GM12878 (cell line): ENCODE measurements at regions not wholly inside any gene's neighbourhood (a gene's known extent, or its start where the extent isn't known, plus 50 kb on each side); places are given as distances from the start of the nearest gene placed in this dataset.

Source experiments
- ATAC-seq: fragments of 200-7000 bp; cut with Tn5 transposase; 3 replicates; pipeline ENCODE4 v1.9.1; 2020; ENCODE audit warnings: mild to moderate bottlenecking, moderate library complexity
- BruUV-seq: library from RNA; stranded (reverse); fragments of 400-500 nt; replicated peaks from 2 replicates; lab custom pipeline; 2021; lab: Mats Ljungman, UMichigan
- CTCF ChIA-PET: fragments of 300-600 bp; sonication (Branson Sonifier 250); formaldehyde crosslinking; extraction: SDS; loops from one replicate; lab custom pipeline; 2021; ENCODE audit warnings: inconsistent platforms; lab: Yijun Ruan, JAX
- POLR2A ChIA-PET: fragments of 350-600 bp; formaldehyde crosslinking; extraction: SDS; loops from one replicate; lab custom pipeline; 2021; ENCODE audit warnings: inconsistent platforms; lab: Charles Lee
- RAD21 ChIA-PET: fragments of 300-600 bp; sonication (Branson Sonifier 250); formaldehyde crosslinking; loops from one replicate; lab custom pipeline; 2023; ENCODE audit warnings: antibody characterized with exemption; ENCODE audit not compliant: unreplicated experiment; lab: Charles Lee
- SMC1A ChIA-PET: fragments of 300-600 bp; sonication (Branson Sonifier 250); formaldehyde crosslinking; loops from one replicate; lab custom pipeline; 2023; ENCODE audit not compliant: unreplicated experiment, uncharacterized antibody; lab: Charles Lee
- DNase-seq: peaks from one replicate; pipeline ENCODE4 v3.0.0-alpha.2; 2011; ENCODE audit warnings: low read depth, low spot score
- FAIRE-seq: peaks from 3 replicates; lab custom pipeline; 2011; peaks lifted over from hg19 to GRCh38; lab: Jason Lieb, UNC
- H2AFZ ChIP-seq: 2 replicates; pipeline ENCODE4 v1.6.0; 2011; ENCODE audit warnings: low read depth, low read length, control low read depth; ENCODE audit not compliant: control insufficient read depth
- H3K27ac ChIP-seq: 2 replicates; pipeline ENCODE4 v1.5.1; 2011; ENCODE audit warnings: control low read depth; ENCODE audit not compliant: control insufficient read depth, insufficient read depth
- H3K27me3 ChIP-seq, 2 experiments: replicated peaks in 1 of 2; 2 replicates each; pipeline versions ENCODE4 v1.6.0 to v1.6.1; 2011; ENCODE audit warnings: low read length in 1 of 2; ENCODE audit not compliant: control insufficient read depth in 2 of 2, insufficient read depth in 2 of 2
- H3K36me3 ChIP-seq, 2 experiments: 2 replicates each; pipeline ENCODE4 v1.5.1; 2011; ENCODE audit warnings: low read length in 1 of 2; ENCODE audit not compliant: control insufficient read depth in 2 of 2, insufficient read depth in 2 of 2
- H3K4me1 ChIP-seq: 2 replicates; pipeline ENCODE4 v1.6.1; 2011; ENCODE audit warnings: mild to moderate bottlenecking, low read length, moderate library complexity, mixed read lengths; ENCODE audit not compliant: control insufficient read depth, insufficient read depth
- H3K4me2 ChIP-seq: 2 replicates; pipeline ENCODE4 v1.6.0; 2011; ENCODE audit warnings: control low read depth; ENCODE audit not compliant: control insufficient read depth, insufficient read depth
- H3K4me3 ChIP-seq: fragments of 200-600 bp; sonication (generic); 2 replicates; pipeline ENCODE4 v1.5.1; 2016
- H3K79me2 ChIP-seq: 2 replicates; pipeline ENCODE4 v1.6.0; 2011; ENCODE audit warnings: low read length; ENCODE audit not compliant: control insufficient read depth, insufficient read depth
- H3K9ac ChIP-seq: 2 replicates; pipeline ENCODE4 v1.8.0; 2011; ENCODE audit warnings: low read length, control low read depth, mixed read lengths; ENCODE audit not compliant: control insufficient read depth, insufficient read depth
- H3K9me3 ChIP-seq: replicated peaks from 3 replicates; pipeline ENCODE4 v1.5.1; 2011; ENCODE audit warnings: mild to moderate bottlenecking, low read length; ENCODE audit not compliant: control insufficient read depth, insufficient read depth
- H4K20me1 ChIP-seq: 2 replicates; pipeline ENCODE4 v1.6.0; 2011; ENCODE audit not compliant: control insufficient read depth, insufficient read depth
- BCL11A ChIP-seq: IDR thresholded peaks from 2 replicates; pipeline ENCODE4 v1.6.1; 2011; ENCODE audit warnings: low read depth, low read length
- BRCA1 ChIP-seq: IDR thresholded peaks from 2 replicates; pipeline ENCODE4 v1.6.1; 2011; ENCODE audit warnings: low read depth, low read length, improper control_type of control experiment
- RELB ChIP-seq: fragments of 450-650 bp; IDR thresholded peaks from 2 replicates; pipeline ENCODE4 v1.6.1; 2017; ENCODE audit warnings: low read depth, mild to moderate bottlenecking, moderate library complexity
- TAF1 ChIP-seq: IDR thresholded peaks from 2 replicates; pipeline ENCODE4 v1.6.1; 2011; ENCODE audit warnings: mild to moderate bottlenecking, low read depth, low read length, borderline replicate concordance
- ZNF24 ChIP-seq: fragments of 450-650 bp; IDR thresholded peaks from 2 replicates; pipeline ENCODE4 v1.6.1; 2017; ENCODE audit warnings: antibody characterized with exemption, mild to moderate bottlenecking
- ZNF622 ChIP-seq: fragments of 450-650 bp; IDR thresholded peaks from 2 replicates; pipeline ENCODE4 v1.6.1; 2017; ENCODE audit warnings: mild to moderate bottlenecking, inconsistent platforms
- WGBS: methylation state at CpG from one replicate; pipeline ENCODE4 v1.1.6; 2016; ENCODE audit warnings: low lambda C conversion rate; ENCODE audit not compliant: insufficient replicate concordance, insufficient coverage; ENCODE audit errors: missing lambda C conversion rate; 5-methylcytosine and 5-hydroxymethylcytosine counted together
- in situ Hi-C: fragments of 300-500 bp; cut with MboI; formaldehyde crosslinking; loops from 9 replicates; pipeline ENCODE4 v1.14.3; 2018; ENCODE audit warnings: mixed read lengths
- intact Hi-C: fragments of 100-400 bp; cut with micrococcal nuclease; formaldehyde crosslinking; loops from one replicate; pipeline ENCODE4 v1.14.2; 2022; ENCODE audit not compliant: unreplicated experiment
- TF ChIP-seq, protein P1 (sequence below): IDR thresholded peaks from 2 replicates; pipeline ENCODE4 v1.6.1; 2011; ENCODE audit warnings: borderline replicate concordance, low read depth, mild to moderate bottlenecking, moderate library complexity, low read length; ENCODE audit not compliant: insufficient read depth, poor library complexity, severe bottlenecking

- BruUV-seq = no TSS peak
- intact Hi-C loops = no loop called here
- TF ChIP-seq, protein P1, sequence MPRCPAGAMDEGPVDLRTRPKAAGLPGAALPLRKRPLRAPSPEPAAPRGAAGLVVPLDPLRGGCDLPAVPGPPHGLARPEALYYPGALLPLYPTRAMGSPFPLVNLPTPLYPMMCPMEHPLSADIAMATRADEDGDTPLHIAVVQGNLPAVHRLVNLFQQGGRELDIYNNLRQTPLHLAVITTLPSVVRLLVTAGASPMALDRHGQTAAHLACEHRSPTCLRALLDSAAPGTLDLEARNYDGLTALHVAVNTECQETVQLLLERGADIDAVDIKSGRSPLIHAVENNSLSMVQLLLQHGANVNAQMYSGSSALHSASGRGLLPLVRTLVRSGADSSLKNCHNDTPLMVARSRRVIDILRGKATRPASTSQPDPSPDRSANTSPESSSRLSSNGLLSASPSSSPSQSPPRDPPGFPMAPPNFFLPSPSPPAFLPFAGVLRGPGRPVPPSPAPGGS = no peak
- TF ChIP-seq TAF1 = no peak
- no peak for TF ChIP-seq RELB
- no peak for TF ChIP-seq ZNF24
- TF ChIP-seq BRCA1 = no peak
- TF ChIP-seq ZNF622 = no peak
- no peak for TF ChIP-seq BCL11A
- TF ChIP-seq, all 136 proteins: peak for 0
- Histone ChIP-seq H3K79me2 (no peaks in the 10 kb centered on the region), H3K4me1 (no peaks in the 10 kb centered on the region), H3K27me3 (peaks cover 0 to 2% of the 10 kb centered on the region in 2 experiments; a peak in 3 of 4 replicates), H3K4me3 (no peak overlapping the region), H3K27ac (no peak overlapping the region), H3K4me2 (no peak overlapping the region), H4K20me1 (no peaks in the 10 kb centered on the region), H2AFZ (no peak overlapping the region), H3K36me3 (no peaks in the 10 kb centered on the region), H3K9me3 (no peaks in the 10 kb centered on the region), H3K9ac (no peak overlapping the region)
- DNase-seq (no peak), ATAC-seq (no peak), FAIRE-seq (no peak)
- in situ Hi-C loops = no loop called here
- POLR2A ChIA-PET = no interaction called here
- 39% methylated on average over 6 of the region's 6 CpGs for WGBS
- SMC1A ChIA-PET = no interaction called here
- RAD21 ChIA-PET = no interaction called here
- CTCF ChIA-PET = no interaction called here
Measured at GRCh38 chr15:59941612-59942011, 62.5 kb upstream of the FOXB1 start.
